DMS 273 (cell line): ENCODE measurements at regions not wholly inside any gene's neighbourhood (a gene's known extent, or its start where the extent isn't known, plus 50 kb on each side); places are given as distances from the start of the nearest gene placed in this dataset.
A peak's percentile ranks its signal among the peaks of the same experiment; 100 is the strongest.
"Not testable (repeated sequence)": the region's sequence is repeated elsewhere in the genome, so short reads cannot be mapped to it uniquely, and the experiment has no call there.

Experiments
- DNase-seq: peaks from one replicate; lab custom pipeline; 2025; ENCODE audit not compliant: unreplicated experiment; lab: John Stamatoyannopoulos, UW

DNA sequence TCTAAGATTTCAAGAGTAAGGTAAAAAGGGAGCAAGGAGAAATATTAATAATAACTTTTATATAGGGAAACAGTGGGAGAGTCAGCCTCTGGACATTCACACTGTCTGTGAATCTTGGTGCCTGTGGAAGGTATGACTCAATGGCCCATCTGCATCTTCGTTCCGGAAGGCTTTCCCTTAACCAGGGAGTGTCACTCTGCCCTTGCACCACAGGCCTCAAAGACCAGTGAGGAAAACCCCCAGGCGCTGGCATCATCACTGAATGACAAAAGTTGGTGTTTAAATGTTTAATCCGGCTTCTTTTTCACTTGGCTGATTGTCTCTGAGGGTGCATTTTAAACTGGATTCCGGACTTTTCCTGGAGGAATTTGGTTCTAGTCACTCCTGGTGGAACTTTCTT is 522.4 kb upstream of the TLE4 start:
- no peak for DNase-seq

- DNase-seq: no peak
Measured at GRCh38 chr9:79053598-79053997, 518.2 kb upstream of the TLE4 start.

GRCh38 chr9:79054500-79054899 is 517.3 kb upstream of the TLE4 start:
- DNase-seq: no peak

DNA sequence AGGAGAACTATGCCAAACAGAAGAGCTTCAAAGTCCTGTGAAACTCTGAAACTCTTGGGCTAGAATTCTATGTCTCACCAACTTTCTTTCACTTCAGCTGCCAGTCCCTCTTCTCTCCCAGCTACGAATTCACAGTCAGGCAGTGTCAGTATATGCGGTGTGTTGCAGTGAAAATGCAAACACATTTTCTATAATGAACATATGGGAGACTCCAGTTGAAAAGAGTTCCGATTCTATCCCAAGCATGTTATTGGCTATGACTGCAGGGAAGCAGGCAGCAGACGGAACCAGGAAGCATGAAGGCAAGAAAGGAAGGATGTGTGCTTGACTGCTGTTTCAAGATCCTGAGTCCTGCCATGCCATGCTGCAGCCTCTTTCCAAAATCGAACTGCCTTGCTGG is 515.7 kb upstream of the TLE4 start:
- DNase-seq: no peak

- DNase-seq: no peak
Measured at GRCh38 chr9:79057576-79057975, 514.2 kb upstream of the TLE4 start.

DNA sequence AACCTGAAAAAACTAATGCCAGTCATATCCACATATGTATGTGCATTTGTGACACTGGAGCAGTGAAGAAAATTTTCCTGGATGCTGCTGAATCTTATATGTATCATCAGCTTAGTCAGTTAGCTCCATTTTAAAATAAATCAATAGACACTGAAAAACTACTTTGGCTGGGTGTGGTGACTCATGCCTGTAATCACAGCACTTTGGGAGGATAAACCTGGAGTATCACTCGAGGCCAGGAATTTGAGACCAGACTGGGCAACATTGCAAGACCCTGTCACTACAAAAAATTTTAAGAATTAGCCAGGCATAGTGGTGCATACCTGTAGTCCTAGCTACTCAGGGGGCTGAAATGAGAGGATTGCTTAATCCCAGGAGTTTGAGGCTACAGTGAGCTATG is 511.0 kb upstream of the TLE4 start:
- no peak for DNase-seq

DNA sequence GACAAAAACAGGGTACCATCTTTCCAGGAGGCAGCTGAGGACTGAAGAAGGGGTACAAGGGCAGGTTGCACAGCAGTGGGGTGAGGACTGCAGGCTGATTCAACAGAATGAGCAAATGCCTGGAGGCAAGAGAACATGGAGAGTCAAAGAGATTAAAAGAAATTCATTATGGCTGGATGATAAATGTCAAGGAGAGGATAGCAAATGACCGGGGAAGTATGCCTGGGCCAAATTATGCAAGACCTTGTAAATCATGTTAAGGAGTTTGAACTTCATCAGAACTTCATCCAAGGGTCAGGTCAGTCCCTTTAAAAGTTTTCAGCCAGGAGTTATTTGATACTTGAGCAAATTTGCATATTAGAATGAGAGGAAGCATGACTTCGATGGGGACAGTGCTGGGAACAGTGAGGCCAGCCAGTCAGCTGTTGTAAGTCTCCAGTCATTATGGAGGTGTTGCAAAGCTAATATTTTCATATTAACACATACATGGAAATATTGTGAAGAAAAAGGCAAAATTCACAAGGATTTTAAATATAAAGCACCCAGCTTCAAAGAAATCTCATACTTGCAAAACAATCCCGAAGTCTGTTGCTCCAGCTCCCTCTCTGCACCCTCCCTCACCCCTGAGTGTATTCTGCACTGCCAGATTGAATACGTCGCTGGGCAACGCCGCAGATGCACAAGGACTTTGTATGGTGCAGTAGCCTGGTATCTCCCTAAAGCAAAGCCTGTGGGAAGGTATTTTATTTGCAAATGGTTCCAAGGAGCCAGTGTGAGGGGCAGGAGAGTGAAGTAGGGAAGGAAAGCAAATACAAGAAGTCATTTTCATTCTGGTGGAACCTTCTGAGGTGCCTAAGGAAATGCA is 509.8 kb upstream of the TLE4 start:
- no peak for DNase-seq

DNA sequence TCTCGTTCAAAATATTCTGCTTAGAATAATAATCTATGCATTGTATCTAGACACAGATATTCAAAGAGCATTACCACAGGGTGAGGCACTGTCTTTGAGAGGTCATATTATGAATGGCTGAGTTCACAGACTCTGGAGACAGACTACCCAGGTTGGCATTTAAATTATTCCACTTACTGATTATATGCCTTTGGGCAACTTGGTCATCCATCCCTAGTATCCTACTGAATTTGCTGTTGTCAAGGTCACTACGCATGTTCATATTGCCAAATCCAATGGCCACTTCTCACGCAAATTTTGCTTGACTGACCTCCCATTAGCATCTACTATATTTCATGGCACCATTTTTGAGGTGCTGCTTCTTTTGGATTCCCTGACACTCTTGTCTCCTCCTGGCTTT is 498.6 kb upstream of the TLE4 start:
- DNase-seq: no peak

- no peak for DNase-seq
Measured at GRCh38 chr9:79080536-79080935, 491.2 kb upstream of the TLE4 start.

GRCh38 chr9:79083621-79084020 is 488.1 kb upstream of the TLE4 start:
- no peak for DNase-seq

DNA sequence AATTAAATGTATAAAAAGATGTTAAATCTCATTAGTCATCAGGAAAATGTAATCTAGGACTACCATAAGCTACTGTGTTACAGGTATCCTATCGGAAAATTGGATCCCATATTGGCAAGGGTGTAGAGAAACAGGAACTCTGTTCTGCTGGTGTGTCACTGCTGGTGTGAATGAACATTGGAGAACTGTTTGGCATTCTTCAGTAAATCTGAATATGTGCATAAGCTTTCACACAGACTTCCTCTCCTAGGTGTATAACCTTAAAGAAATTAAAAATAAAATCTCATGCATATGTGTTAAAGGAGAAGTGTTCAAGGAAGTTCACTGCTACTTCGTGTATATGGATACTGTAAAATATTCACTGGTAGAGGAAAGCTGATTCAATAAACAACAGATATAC is 484.6 kb upstream of the TLE4 start:
- DNase-seq: no peak

DNA sequence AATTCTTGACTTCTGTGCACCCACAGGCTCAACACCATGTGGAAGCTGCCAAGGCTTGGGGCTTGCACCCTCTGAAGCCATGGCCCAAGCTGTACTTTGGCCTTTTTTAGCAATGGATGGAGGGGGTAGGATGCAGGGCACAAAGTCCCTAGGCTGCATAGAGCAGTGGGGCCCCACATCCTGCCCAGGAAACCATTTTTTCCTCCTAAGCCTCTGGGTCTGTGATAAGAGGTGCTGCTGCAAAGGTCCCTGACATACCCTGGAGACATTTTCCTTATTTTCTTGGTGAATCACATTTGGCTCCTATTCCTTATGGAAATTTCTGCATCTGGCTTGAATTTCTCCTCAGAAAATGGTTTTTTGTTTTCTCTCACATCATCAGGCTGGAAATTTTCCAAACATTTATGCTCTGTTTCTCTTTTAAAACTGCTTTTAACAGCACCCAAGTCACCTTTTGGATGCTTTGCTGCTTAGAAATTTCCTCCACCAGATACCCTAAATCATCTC is 482.7 kb upstream of the TLE4 start:
- DNase-seq: no peak

- not testable (repeated sequence) for DNase-seq
Measured at GRCh38 chr9:79089851-79090250, 481.9 kb upstream of the TLE4 start.

GRCh38 chr9:79103257-79103656 is 468.5 kb upstream of the TLE4 start:
- DNase-seq: not testable (repeated sequence)

GRCh38 chr9:79104216-79104615 is 467.5 kb upstream of the TLE4 start:
- no peak for DNase-seq

DNA sequence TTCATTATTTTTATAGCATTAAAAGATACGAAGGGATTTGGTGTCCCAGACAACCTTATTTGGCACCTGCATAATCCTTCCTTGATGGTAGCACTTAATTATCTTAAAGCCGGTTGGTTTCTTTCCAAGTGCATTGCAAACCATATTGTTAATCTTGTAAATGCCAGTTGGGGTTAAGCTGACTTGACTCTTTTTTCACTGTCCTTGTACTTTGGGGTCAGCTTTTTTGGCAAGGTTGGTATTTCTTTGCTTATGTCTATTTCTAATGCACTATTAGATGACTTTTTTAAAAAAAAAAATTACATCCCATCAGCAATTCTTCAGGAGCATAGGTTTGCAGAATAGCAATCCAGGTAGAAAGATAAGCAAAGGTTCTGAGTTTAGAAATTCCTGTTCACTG is 466.8 kb upstream of the TLE4 start:
- DNase-seq: no peak

DNA sequence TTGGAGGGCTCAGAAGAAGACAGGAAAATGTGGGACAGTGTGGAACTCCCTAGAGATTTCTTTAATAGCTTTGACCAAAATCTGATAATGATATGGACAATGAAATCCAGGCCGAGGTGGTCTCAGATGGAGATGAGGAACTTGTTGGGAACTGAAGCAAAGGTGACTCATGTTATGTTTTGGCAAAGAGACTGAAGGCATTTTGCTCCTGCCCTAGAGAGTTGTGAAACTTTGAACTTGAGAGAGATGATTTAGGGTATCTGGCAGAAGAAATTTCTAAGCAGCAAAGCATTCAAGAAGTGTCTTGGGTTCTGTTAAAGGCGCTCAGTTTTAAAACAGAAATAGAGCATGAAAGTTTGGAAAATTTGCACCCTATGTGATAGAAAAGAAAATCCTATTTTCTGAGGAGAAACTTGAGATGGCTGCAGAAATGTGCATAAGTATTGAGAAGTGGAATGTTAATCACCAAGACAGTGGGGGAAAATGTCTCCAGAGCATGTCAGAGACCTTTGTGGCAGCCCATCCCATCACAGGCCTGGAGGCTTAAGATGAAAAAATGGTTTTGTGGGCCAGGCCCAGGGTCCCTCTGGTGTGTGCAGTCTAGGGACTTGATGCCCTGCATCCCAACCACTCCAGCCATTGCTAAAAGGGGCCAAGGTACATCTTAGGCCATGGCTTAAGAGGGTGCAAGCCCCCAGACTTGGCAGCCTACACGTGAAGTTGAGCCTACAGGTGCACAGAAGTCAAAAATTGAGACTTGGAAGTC is 463.7 kb upstream of the TLE4 start:
- DNase-seq: no peak

DNA sequence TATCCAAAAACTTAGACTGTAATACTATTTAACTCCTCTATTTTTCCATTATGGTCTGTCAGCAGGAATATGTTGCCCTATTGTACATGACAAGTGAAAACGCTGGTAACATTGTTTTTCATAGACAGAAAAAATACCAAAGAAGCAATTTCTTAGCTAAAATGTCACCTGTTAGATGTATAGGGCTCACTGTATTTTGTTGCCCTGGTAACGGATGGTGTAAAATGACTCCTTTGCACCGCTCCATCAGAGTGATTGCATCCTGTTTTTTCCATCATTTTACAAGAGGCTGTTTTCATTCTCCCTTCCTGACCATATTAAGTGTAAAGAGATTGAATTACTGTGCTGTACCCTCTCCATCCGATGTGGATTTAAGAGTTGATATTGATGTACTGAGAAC is 460.1 kb upstream of the TLE4 start:
- no peak for DNase-seq

DNA sequence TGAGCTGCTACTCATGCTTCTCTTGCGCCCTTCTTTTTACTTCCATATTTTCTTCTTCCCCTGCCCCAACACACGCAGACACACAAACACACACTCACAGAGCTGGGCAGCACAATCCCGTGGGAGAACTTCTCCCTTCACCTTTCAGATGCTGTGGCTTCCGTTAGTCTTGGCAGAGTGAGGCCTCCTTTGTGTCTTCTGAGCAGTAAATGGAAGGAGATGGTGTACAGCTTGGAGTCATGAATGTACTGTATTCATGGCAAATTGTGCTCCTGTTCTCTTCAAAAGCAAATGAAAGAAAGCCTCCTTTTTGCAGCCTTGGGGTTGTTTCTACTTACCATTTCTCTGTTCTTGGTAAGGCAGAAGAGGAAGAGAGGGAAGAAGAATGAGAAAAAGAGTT is 456.6 kb upstream of the TLE4 start:
- no peak for DNase-seq

DNA sequence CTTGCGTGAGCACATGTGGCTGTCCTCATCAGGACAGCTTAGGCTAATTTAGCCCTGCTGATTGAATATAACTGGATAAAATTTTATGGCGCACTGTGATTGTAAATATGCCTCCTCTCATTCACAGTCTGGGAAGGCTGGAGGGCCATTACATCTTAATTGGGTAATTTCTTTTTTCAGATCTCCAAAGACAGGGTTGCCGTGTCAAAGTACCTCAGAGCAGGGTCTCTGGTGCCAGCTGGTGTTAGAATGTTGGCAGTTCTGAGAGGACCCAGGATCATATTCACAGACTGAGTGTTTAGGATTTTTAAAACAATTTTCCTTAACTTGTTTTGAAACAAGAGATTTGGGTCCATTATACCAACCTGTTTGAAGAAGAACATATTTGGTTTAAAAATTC is 455.7 kb upstream of the TLE4 start:
- DNase-seq: no peak

- DNase-seq: no peak
Measured at GRCh38 chr9:79116709-79117108, 455.1 kb upstream of the TLE4 start.

DNA sequence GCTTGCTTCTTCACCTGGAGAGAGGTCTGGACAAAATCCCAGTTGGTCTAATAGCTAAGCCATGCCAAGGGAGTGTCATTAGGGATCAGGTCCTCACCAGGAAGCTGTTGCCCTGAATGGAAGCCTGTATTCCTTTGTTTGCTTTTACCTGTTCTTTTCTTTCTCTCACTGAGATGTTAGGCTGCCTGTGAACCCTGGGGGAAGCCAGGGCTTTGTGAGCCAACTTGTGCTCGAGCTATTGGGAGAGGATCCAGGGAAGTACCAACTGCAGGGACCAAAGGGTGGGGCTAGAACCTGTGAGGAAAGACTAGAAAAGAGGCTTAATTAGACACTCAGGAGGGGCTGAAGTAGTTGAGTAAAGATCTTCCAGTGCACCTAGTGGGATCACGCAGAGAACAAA is 451.2 kb upstream of the TLE4 start:
- peak; percentile 6 for DNase-seq
